Skeletal muscle satellite cell (primary cell): ENCODE measurements at regions not wholly inside any gene's neighbourhood (a gene's known extent, or its start where the extent isn't known, plus 50 kb on each side); places are given as distances from the start of the nearest gene placed in this dataset.

Experiments used
- H3K27me3 ChIP-seq: 2 replicates; pipeline ENCODE4 v1.7.0; 2013; ENCODE audit warnings: low read length; ENCODE audit not compliant: control insufficient read depth, insufficient read depth
- H3K36me3 ChIP-seq: 2 replicates; pipeline ENCODE4 v1.7.0; 2013; ENCODE audit warnings: mild to moderate bottlenecking, control low read depth, low read length; ENCODE audit not compliant: insufficient read depth
- H3K4me1 ChIP-seq: 2 replicates; pipeline ENCODE4 v1.7.0; 2013; ENCODE audit warnings: low read length; ENCODE audit not compliant: control insufficient read depth, insufficient read depth
- H3K4me2 ChIP-seq: 2 replicates; pipeline ENCODE4 v1.7.0; 2013; ENCODE audit warnings: mild to moderate bottlenecking, low read length
- H3K4me3 ChIP-seq: 2 replicates; pipeline ENCODE4 v1.7.0; 2013; ENCODE audit warnings: low read length
- H3K9ac ChIP-seq: 2 replicates; pipeline ENCODE4 v1.7.0; 2013; ENCODE audit warnings: mild to moderate bottlenecking, low read depth, low read length, moderate library complexity
- H3K9me3 ChIP-seq: replicated peaks from 2 replicates; pipeline ENCODE4 v1.7.0; 2013; ENCODE audit warnings: mild to moderate bottlenecking, control low read depth, low read length

DNA sequence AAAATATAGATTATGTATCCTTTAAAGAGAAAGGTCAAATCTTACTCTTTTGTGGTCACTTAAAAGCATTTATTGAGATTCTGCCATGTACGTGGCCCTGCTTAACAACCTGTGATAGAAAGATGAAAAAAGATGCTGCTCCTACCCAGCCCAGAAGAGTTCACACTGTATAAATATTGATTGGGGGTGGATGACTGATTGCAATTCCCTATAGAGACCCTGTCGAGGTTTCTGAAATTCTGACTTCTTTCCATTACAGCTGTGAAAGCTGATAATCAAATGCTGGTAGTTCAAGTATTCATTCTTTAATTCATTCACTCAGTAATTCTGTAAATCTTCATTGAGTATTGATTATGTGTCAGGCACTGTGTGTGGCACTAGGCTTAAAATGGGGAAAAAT, 114.1 kb upstream of the CHL1 start:
- Histone ChIP-seq H3K36me3 (no peaks in the 10 kb centered on the region), H3K4me2 (no peak overlapping the region), H3K9ac (no peak overlapping the region), H3K4me1 (no peaks in the 10 kb centered on the region), H3K9me3 (no peaks in the 10 kb centered on the region), H3K27me3 (no peaks in the 10 kb centered on the region), H3K4me3 (no peak overlapping the region)

DNA sequence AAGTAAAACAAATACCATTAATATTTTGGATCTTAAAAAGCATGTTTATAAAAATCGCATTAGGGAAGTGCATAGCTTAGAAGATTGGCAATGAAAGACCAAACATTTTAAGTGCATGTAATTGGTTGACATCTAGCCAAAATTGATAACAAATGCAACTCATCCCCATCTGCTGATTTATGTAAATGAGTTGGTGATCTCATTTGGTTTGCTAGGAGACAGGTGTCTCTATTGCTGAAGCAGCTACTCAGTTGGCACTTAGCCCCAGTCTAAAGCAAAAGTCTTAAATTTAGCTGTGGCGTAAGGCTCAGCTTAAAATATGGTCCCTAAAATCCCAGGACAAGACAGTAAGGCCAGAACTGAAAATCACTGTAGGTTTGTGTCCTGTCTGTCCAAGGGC, 113.5 kb upstream of the CHL1 start:
- H3K4me2 ChIP-seq: no peak overlapping the region
- no peaks in the 10 kb centered on the region for H3K27me3 ChIP-seq
- H3K9ac ChIP-seq: no peak overlapping the region
- H3K4me1 ChIP-seq: no peaks in the 10 kb centered on the region
- H3K9me3 ChIP-seq: no peaks in the 10 kb centered on the region
- H3K36me3 ChIP-seq: no peaks in the 10 kb centered on the region
- no peak overlapping the region for H3K4me3 ChIP-seq

DNA sequence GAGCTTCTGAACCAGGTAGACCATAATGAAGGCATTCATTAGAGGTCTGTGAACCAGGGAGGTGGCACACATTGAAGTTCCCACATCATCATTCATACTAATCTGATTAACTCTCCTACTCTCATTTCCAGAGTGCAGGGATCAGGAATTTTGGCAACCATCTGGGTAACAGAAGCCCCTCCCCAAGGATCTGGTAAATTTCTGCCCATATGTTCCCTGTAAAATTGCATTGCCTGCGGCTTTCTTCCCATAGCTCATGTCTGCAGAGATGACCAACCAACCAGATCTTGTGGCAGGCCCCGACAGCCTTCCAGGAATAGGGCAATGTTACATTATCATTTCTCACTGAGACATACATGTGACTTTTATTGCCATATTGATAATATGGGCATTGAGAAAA, 111.4 kb upstream of the CHL1 start:
- no peaks in the 10 kb centered on the region for H3K9me3 ChIP-seq
- no peaks in the 10 kb centered on the region for H3K36me3 ChIP-seq
- H3K4me3 ChIP-seq: no peak overlapping the region
- no peak overlapping the region for H3K9ac ChIP-seq
- H3K4me1 ChIP-seq: no peaks in the 10 kb centered on the region
- H3K27me3 ChIP-seq: no peaks in the 10 kb centered on the region
- no peak overlapping the region for H3K4me2 ChIP-seq

DNA sequence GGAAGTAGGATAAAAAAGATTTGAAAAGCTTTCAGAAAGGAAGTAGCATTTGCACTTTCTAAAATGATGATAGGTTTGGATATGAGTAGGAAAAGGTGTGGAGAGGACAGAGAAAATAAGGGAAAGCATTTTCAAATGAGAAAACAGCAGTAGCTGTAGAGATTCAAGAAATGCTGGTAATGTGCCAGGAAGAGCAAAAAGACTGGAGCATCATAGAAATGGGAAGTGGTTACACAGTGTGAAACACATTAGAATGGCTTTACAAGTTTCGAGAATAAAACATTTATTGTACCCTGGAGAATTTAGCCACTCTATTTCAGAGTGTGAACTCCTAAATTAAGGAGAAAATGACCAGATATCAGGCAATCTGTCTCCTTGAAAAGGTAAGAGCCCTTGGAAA, 108.3 kb upstream of the CHL1 start:
- Histone ChIP-seq H3K9ac (no peak overlapping the region), H3K36me3 (no peaks in the 10 kb centered on the region), H3K9me3 (no peaks in the 10 kb centered on the region), H3K4me3 (no peak overlapping the region), H3K4me1 (no peaks in the 10 kb centered on the region), H3K4me2 (no peak overlapping the region), H3K27me3 (no peaks in the 10 kb centered on the region)

DNA sequence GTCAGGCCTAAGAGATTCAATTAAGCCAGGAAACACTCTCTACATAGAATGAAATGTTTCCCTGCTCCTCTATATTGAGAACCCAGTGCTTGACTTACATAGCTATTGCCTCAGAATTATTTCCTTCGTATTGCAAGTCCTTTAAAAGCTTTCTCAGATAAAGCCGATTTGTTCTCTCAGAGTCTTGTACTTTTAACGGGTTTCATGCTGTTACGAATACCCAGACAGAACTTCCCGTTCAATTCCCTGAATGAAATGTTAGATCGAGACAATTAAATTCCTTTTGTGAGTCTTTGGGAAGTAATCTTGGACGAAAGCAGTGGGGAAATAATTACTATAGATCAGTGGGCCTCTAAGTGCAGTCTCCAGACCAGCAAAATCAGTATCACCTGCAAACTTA, 102.8 kb upstream of the CHL1 start:
- Histone ChIP-seq H3K4me2 (no peak overlapping the region), H3K27me3 (no peaks in the 10 kb centered on the region), H3K9me3 (no peaks in the 10 kb centered on the region), H3K36me3 (no peaks in the 10 kb centered on the region), H3K4me1 (no peaks in the 10 kb centered on the region), H3K9ac (no peak overlapping the region), H3K4me3 (no peak overlapping the region)

DNA sequence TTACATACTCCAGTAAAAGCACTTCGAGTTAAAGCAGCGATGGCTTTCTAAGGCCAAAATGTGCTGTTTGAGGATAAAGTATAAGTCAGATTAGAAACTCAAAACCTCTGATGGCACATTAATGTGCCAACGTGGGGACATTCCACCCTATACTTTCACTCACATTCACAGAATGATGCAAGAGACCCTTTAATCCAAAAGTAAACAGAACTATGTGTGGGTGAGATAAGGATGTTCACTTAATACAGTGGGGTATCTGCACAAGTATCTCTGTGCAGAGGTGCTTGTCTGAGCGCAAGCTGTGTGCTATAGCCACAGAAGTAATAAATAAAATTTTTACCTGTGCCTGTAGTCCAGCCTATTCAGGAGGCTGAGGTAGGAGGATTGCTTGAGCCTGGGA, 100.3 kb upstream of the CHL1 start:
- Histone ChIP-seq H3K4me3 (no peak overlapping the region), H3K9me3 (no peaks in the 10 kb centered on the region), H3K9ac (no peak overlapping the region)

DNA sequence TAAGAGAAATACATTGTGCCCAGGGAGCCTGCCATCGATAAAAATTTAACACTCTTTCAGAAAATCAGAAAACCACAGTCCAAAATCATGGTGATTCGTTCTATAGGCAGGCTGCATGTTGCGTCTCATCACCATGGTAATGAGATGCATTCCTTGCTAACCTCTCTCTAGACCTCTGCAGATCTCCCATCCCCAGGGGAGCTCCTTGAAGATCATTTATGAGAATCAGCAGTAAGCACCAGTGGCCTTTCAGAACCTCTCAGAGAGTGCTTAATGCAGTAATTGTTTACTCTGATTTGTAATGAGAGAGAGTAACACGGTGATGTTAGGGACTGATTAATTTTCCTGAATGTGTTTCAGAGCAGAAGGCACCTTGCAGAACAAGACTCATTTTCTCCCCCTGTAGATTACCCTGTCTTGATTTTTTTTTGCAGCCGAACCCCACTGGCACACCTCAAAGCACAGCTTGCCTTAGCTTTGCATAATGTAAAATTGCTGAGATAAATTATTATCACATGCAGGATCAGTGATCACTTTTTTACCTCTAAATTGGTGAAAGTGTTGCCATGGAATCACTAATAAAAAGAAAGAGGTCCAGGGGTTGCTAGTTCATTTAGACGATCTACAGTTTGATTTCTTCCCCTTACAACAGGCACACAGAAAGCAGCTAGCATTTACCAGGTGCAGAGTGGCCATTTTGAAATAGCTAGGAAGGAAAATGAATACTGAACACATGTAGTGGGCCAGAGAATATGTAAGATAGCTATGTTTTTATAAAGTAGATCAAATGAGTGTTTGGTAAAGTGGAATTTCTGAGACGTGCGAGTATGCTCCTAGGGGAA, 98.9 kb upstream of the CHL1 start:
- no peak overlapping the region for H3K4me3 ChIP-seq
- H3K4me2 ChIP-seq: no peak overlapping the region
- no peaks in the 10 kb centered on the region for H3K27me3 ChIP-seq
- no peaks in the 10 kb centered on the region for H3K36me3 ChIP-seq
- H3K4me1 ChIP-seq: no peaks in the 10 kb centered on the region
- no peak overlapping the region for H3K9ac ChIP-seq
- H3K9me3 ChIP-seq: no peaks in the 10 kb centered on the region

More for the DNA sequence above, 100.3 kb upstream of the CHL1 start:
- Histone ChIP-seq H3K4me1 (no peaks in the 10 kb centered on the region), H3K4me2 (no peak overlapping the region), H3K27me3 (no peaks in the 10 kb centered on the region), H3K36me3 (no peaks in the 10 kb centered on the region)

DNA sequence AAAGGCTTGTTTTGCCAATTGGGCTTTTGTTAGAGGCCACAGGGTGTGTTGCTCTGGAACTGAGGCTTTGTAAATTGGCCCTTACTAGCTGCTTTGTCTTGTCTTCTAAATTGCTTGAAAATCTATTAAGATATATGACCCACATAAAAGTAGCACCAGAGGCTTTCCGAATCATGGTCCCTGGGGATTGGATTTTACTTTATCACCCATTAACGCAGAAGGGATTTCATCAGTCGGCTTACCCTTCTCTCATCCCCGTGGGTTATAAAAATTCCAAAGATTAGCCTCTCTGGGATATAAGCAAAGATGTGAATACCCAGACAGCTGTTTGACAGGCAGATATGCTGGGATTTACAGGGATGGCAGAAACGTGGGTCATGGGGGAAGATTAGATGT, 98.3 kb upstream of the CHL1 start:
- Histone ChIP-seq H3K4me3 (no peak overlapping the region), H3K4me2 (no peak overlapping the region), H3K36me3 (no peaks in the 10 kb centered on the region), H3K27me3 (no peaks in the 10 kb centered on the region), H3K9me3 (no peaks in the 10 kb centered on the region), H3K4me1 (no peaks in the 10 kb centered on the region), H3K9ac (no peak overlapping the region)

DNA sequence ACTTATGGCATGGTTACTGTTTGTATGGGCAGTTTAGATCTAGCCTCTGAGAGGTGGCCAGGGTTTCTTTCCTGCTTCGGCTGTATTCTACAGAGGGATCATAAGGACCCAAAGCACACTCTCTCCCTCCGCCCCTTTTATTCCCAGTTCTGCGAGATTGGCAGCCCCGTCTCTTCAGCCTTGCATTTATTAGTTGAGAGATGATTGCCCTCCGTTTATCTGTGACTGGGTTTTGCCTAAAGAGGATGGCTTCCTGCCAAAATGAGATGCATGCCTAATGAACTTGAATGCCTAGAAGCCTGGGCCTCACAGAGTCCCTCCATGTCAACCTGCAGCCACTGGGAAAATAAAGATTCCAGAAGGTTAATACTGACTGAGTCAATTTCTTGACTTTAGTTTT, 97.1 kb upstream of the CHL1 start:
- no peaks in the 10 kb centered on the region for H3K4me1 ChIP-seq
- H3K4me2 ChIP-seq: no peak overlapping the region
- no peaks in the 10 kb centered on the region for H3K27me3 ChIP-seq
- no peak overlapping the region for H3K4me3 ChIP-seq
- H3K36me3 ChIP-seq: no peaks in the 10 kb centered on the region
- no peaks in the 10 kb centered on the region for H3K9me3 ChIP-seq
- no peak overlapping the region for H3K9ac ChIP-seq

DNA sequence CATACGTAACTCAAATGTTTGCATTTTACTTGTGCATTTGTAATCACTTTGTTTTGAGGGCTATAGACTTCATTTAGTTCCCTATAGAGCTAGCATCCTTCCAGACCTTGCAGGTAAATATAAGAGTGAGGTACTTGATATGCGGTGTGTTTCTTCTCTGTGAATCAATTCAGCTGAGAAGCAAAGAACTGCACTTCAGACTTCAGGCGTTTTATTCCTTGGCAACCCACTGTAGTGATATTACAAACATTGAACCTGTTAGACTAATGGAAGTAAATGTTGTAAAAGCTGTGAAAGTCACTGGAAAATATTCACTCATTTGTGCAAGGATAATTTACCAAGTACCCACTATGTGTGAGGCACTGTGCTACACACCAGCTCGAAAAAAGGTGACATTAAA, 94.1 kb upstream of the CHL1 start:
- Histone ChIP-seq H3K9ac (no peak overlapping the region), H3K36me3 (no peaks in the 10 kb centered on the region), H3K4me1 (no peaks in the 10 kb centered on the region), H3K27me3 (no peaks in the 10 kb centered on the region), H3K4me3 (no peak overlapping the region), H3K4me2 (no peak overlapping the region), H3K9me3 (no peaks in the 10 kb centered on the region)

DNA sequence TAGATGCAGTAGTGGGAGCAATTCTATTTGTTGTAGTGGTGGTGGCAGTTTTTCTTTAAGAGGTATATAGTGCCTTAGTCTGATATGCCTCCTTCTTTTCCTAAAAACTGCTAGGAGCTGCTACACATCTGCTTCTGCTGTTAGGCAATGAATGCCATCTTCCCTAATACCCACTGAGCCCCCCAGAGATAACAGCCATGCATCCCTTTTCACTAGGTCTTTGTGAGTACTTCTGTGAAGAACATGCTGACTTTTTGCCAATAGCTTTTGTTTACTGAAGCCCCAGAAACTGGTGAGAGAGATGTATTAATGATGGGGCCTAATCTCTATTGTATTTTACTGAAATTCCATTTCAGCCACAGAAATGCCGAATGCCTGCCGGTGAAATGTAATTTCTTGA, 92.6 kb upstream of the CHL1 start:
- Histone ChIP-seq H3K36me3 (no peaks in the 10 kb centered on the region), H3K4me2 (no peak overlapping the region), H3K27me3 (no peaks in the 10 kb centered on the region), H3K9me3 (no peaks in the 10 kb centered on the region), H3K4me1 (no peaks in the 10 kb centered on the region), H3K4me3 (no peak overlapping the region), H3K9ac (no peak overlapping the region)

DNA sequence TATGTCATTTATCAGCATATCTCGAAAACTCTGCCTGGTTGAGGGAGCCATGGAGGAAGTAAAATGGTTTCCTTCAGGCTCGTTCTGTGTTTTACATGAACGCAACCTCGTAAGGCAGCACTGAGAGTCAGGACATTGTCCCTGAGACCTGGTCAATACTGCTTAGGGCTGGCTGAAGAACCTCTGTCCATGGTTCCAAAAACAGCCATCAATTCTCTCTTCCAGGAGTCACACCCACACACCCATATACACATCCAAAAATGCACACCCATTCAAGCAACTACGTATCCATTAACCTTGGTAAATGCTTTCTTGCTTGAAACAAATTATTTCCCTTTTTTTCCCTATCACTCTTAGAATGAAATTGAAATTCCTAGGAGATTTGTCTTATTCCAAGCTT, 91.0 kb upstream of the CHL1 start:
- Histone ChIP-seq H3K4me2 (no peak overlapping the region), H3K36me3 (no peaks in the 10 kb centered on the region), H3K9me3 (no peaks in the 10 kb centered on the region), H3K4me1 (no peaks in the 10 kb centered on the region), H3K4me3 (no peak overlapping the region), H3K9ac (no peak overlapping the region), H3K27me3 (no peaks in the 10 kb centered on the region)
